HL-60 (cell line): ENCODE measurements at regions not wholly inside any gene's neighbourhood (a gene's known extent, or its start where the extent isn't known, plus 50 kb on each side); places are given as distances from the start of the nearest gene placed in this dataset.

Experiments
- CTCF ChIP-seq: IDR thresholded peaks from one replicate; pipeline ENCODE4 v1.5.1; 2011; ENCODE audit warnings: low read length, control low read depth, inconsistent platforms; ENCODE audit not compliant: insufficient read depth
- POLR2AphosphoS5 ChIP-seq: IDR thresholded peaks from 2 replicates; pipeline ENCODE4 v1.6.1; 2012; ENCODE audit warnings: low read depth

- no peak for TF ChIP-seq CTCF
- TF ChIP-seq POLR2AphosphoS5: no peak
These were observed 453.9 kb upstream of the GHITM start for GRCh38 chr10:83685458-83685857.
